Choroid plexus epithelial cell (primary cell): ENCODE measurements at regions not wholly inside any gene's neighbourhood (a gene's known extent, or its start where the extent isn't known, plus 50 kb on each side); places are given as distances from the start of the nearest gene placed in this dataset.

Source experiments
- DNase-seq: peaks from one replicate; pipeline ENCODE4 v3.0.0-alpha.2; 2010; ENCODE audit warnings: low read depth
- H3K4me3 ChIP-seq: 2 replicates; pipeline ENCODE4 v1.5.1; 2011; ENCODE audit warnings: low read depth, mild to moderate bottlenecking, control low read depth, low read length, moderate library complexity
- CTCF ChIP-seq: conservative IDR thresholded peaks from 2 replicates; pipeline ENCODE4 v1.5.1; 2011; ENCODE audit warnings: low read depth, mild to moderate bottlenecking, control low read depth, inconsistent platforms, low read length, moderate library complexity

- no peak for DNase-seq
- TF ChIP-seq CTCF, result no peak
- no peak overlapping the region for H3K4me3 ChIP-seq
Measured at GRCh38 chr5:2239201-2239910, 356.6 kb upstream of the IRX4 start.

- DNase-seq, result no peak
- no peak for TF ChIP-seq CTCF
- H3K4me3 ChIP-seq, result no peak overlapping the region
Measured at GRCh38 chr5:2238732-2239131, 356.0 kb upstream of the IRX4 start.

DNA sequence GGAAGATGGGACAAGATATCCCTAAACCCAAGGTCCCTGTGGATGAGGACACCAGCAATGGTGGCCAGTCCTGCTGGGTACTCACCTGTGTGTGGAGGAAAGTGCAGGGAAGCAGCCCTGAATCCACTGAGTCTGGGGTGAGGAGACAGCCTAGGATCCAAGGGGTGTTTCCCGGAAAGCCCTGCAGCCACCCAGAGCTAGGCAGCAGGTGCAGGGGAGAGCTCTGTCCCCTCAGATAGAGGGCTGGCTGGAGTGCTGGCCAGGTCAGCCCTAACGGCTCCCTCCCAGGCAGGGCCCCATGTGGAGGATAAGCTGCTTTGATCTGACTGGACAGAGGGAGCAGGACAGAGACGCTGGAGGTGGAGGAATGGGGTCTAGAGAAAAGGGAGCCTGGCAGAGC, 344.7 kb upstream of the IRX4 start:
- no peak for TF ChIP-seq CTCF
- no peak for DNase-seq
- H3K4me3 ChIP-seq, result no peak overlapping the region

DNA sequence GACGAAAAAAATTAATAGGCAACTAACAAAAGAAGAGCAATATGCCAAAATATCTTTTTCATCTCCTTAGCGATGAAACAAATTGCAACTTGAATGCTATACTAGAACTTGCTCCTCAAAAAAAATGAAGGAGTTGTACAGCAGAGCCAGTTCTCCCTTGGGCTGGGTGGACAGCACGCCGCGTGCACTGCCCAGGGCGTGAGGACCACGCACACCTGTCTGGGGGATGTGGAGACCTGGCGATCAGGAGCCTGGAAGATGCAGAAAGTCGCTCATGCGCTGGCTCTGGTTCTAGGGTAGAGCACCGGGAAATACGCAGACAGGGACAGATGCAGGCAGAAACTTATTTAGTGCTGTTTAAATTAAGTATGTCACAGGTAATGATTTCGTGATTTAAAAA, 342.0 kb upstream of the IRX4 start:
- H3K4me3 ChIP-seq, result no peak overlapping the region

DNA sequence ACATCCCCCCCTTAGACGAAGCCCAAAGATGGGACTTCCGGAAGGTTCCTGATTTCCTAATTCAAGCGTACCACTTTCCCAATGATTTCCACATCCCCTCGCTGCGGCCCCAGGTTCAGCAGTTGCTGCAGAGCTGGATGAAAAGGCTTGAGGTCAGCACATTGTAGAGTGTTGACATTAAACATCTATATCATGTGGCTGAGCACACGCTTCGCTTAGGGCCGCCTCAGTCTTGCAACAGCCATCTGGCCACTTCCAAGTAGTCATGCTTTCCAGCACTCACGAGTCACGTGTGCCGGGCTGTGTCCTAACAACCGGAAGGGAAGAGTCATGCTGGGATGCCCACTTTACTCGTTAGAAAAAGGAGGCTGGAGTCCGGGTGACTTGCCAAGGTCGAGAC, 340.6 kb upstream of the IRX4 start:
- DNase-seq, result no peak
- TF ChIP-seq CTCF, result no peak
- no peak overlapping the region for H3K4me3 ChIP-seq

More for the DNA sequence above, 342.0 kb upstream of the IRX4 start:
- no peak for DNase-seq
- no peak for TF ChIP-seq CTCF

GRCh38 chr5:2222246-2222992, 339.7 kb upstream of the IRX4 start:
- no peak for TF ChIP-seq CTCF
- no peak overlapping the region for H3K4me3 ChIP-seq
- no peak for DNase-seq

DNA sequence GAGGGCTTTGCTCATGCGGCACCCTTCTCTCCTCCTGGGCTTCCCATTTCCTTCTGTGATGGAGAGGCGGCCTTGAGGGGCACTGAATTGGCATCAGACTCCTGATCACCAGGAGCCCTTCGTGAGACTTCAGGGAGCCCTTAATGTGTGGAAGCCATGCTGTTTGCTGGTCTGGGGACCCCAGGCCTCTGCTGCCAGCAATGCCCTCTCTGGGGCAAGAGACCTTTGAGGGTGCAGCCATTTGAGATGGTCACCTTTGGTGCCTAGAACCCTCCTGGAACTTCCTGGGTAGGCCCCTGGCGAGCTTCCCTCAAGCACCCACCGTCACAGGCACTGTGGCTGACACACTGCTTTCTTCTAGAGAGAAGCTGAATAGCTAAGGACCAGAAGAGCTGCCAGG, 338.7 kb upstream of the IRX4 start:
- H3K4me3 ChIP-seq, result no peak overlapping the region
- DNase-seq, result no peak
- no peak for TF ChIP-seq CTCF
